ENCODE measurements at regions not wholly inside any gene's neighbourhood (a gene's known extent, or its start where the extent isn't known, plus 50 kb on each side); places are given as distances from the start of the nearest gene placed in this dataset.

- H3K9ac ChIP-seq (ENCODE audit: low read length): no peak overlapping the region
- H3K9me3 ChIP-seq (ENCODE audit: insufficient read depth, low read length): no peaks in the 10 kb centered on the region
- H3K36me3 ChIP-seq (replicated peaks; ENCODE audit: low read depth, low read length): no peaks in the 10 kb centered on the region
- no peak overlapping the region for H2AFZ ChIP-seq (ENCODE audit: low read depth, low read length)
- H3K4me2 ChIP-seq (ENCODE audit: low read length): no peak overlapping the region
- H3K27me3 ChIP-seq (ENCODE audit: low read depth, low read length): no peaks in the 10 kb centered on the region
- H3K79me2 ChIP-seq (ENCODE audit: low read length): no peaks in the 10 kb centered on the region
- H3K4me1 ChIP-seq (ENCODE audit: low read length): no peaks in the 10 kb centered on the region
- no peak overlapping the region for H3K4me3 ChIP-seq (ENCODE audit: low read length)
- H3K27ac ChIP-seq (ENCODE audit: low read length): no peak overlapping the region
- H4K20me1 ChIP-seq (ENCODE audit: insufficient read depth, low read length): no peaks in the 10 kb centered on the region
- TF ChIP-seq CTCF (IDR thresholded peaks at IDR 0.05; ENCODE audit: low read depth, low read length): peak; percentile 87
- no peak for TF ChIP-seq EZH2phosphoT487 (IDR thresholded peaks at IDR 0.05; ENCODE audit: low read depth)
Observed at GRCh38 chr14:30214461-30215090, 286.9 kb upstream of the PRKD1 start.

DNA sequence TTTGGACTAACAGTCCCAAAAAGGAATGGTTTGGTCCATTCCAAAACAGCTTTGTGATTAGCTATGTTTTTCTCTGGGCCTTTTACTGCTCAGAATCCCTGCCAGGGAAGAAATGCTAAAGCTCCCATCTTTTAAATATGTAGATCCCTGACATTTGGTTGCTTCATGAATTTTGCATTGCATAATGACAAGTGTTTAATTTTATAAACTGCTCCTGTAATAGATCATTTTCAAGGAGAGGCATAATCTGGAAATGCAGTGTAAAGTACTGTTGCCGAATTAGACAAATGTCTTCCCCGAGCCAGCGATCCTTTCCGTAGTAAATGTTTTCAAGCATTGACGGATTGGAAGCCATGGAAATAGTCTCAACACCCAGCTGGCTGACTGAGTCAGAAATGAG lies 291.3 kb upstream of the PRKD1 start:
- no peaks in the 10 kb centered on the region for H3K36me3 ChIP-seq (replicated peaks; ENCODE audit: low read depth, low read length)
- no peaks in the 10 kb centered on the region for H3K9me3 ChIP-seq (ENCODE audit: insufficient read depth, low read length)
- no peak overlapping the region for H3K9ac ChIP-seq (ENCODE audit: low read length)
- H3K27me3 ChIP-seq (ENCODE audit: low read depth, low read length): no peaks in the 10 kb centered on the region
- H3K79me2 ChIP-seq (ENCODE audit: low read length): no peaks in the 10 kb centered on the region
- H3K4me3 ChIP-seq (ENCODE audit: low read length): no peak overlapping the region
- no peak overlapping the region for H3K27ac ChIP-seq (ENCODE audit: low read length)
- H3K4me2 ChIP-seq (ENCODE audit: low read length): no peak overlapping the region
- H3K4me1 ChIP-seq (ENCODE audit: low read length): no peaks in the 10 kb centered on the region
- no peaks in the 10 kb centered on the region for H4K20me1 ChIP-seq (ENCODE audit: insufficient read depth, low read length)
- H2AFZ ChIP-seq (ENCODE audit: low read depth, low read length): no peak overlapping the region
- TF ChIP-seq EZH2phosphoT487 (IDR thresholded peaks at IDR 0.05; ENCODE audit: low read depth) (no peak), CTCF (IDR thresholded peaks at IDR 0.05; ENCODE audit: low read depth, low read length) (no peak)

DNA sequence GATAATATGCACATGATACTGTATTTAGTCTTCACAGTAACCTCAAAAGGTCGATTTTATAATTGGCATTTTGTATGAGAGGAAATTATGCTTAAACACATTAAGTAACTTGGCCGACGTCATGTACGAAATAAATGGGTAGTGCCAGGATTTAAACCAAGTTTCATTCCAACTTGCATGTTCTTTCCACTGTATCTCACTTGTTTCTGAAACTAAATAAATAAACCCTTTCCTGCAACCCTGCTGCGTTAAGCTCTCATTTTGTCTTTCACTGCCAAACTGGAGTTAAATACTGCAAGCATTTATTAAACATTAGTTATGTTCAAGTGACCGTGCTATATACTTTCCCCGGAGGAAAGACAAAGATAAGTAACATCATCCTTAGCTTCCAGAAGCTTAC lies 293.9 kb upstream of the PRKD1 start:
- H3K4me2 ChIP-seq (ENCODE audit: low read length): no peak overlapping the region
- H2AFZ ChIP-seq (ENCODE audit: low read depth, low read length): no peak overlapping the region
- no peak overlapping the region for H3K27ac ChIP-seq (ENCODE audit: low read length)
- H3K4me1 ChIP-seq (ENCODE audit: low read length): no peaks in the 10 kb centered on the region
- H3K9ac ChIP-seq (ENCODE audit: low read length): no peak overlapping the region
- H4K20me1 ChIP-seq (ENCODE audit: insufficient read depth, low read length): no peaks in the 10 kb centered on the region
- H3K27me3 ChIP-seq (ENCODE audit: low read depth, low read length): no peaks in the 10 kb centered on the region
- H3K36me3 ChIP-seq (replicated peaks; ENCODE audit: low read depth, low read length): no peaks in the 10 kb centered on the region
- no peaks in the 10 kb centered on the region for H3K79me2 ChIP-seq (ENCODE audit: low read length)
- H3K9me3 ChIP-seq (ENCODE audit: insufficient read depth, low read length): no peaks in the 10 kb centered on the region
- no peak for TF ChIP-seq EZH2phosphoT487 (IDR thresholded peaks at IDR 0.05; ENCODE audit: low read depth)
- no peak for TF ChIP-seq CTCF (IDR thresholded peaks at IDR 0.05; ENCODE audit: low read depth, low read length)
- H3K4me3 ChIP-seq (ENCODE audit: low read length): no peak overlapping the region

GRCh38 chr14:30223385-30223785 lies 295.7 kb upstream of the PRKD1 start:
- Histone ChIP-seq H3K4me3 (ENCODE audit: low read length) (no peak overlapping the region), H3K9ac (ENCODE audit: low read length) (no peak overlapping the region), H3K27ac (ENCODE audit: low read length) (no peak overlapping the region), H3K9me3 (ENCODE audit: insufficient read depth, low read length) (no peaks in the 10 kb centered on the region), H3K36me3 (replicated peaks; ENCODE audit: low read depth, low read length) (no peaks in the 10 kb centered on the region), H4K20me1 (ENCODE audit: insufficient read depth, low read length) (no peaks in the 10 kb centered on the region), H3K4me2 (ENCODE audit: low read length) (no peak overlapping the region), H3K27me3 (ENCODE audit: low read depth, low read length) (no peaks in the 10 kb centered on the region), H3K4me1 (ENCODE audit: low read length) (no peaks in the 10 kb centered on the region), H2AFZ (ENCODE audit: low read depth, low read length) (no peak overlapping the region), H3K79me2 (ENCODE audit: low read length) (no peaks in the 10 kb centered on the region)
- no peak for TF ChIP-seq EZH2phosphoT487 (IDR thresholded peaks at IDR 0.05; ENCODE audit: low read depth)
- TF ChIP-seq CTCF (IDR thresholded peaks at IDR 0.05; ENCODE audit: low read depth, low read length): no peak

Measured in OCI-LY3 (cell line).